HCT116 (cell line): ENCODE measurements at regions not wholly inside any gene's neighbourhood (a gene's known extent, or its start where the extent isn't known, plus 50 kb on each side); places are given as distances from the start of the nearest gene placed in this dataset.

Experiments
- JUND ChIP-seq: IDR thresholded peaks from 2 replicates; pipeline ENCODE4 v1.6.1; 2012
- POLR2A ChIP-seq: IDR thresholded peaks from 2 replicates; pipeline ENCODE4 v1.7.0; 2011; ENCODE audit warnings: borderline replicate concordance; ENCODE audit not compliant: insufficient read depth, insufficient read length; ENCODE audit errors: extremely low read depth
- POLR2AphosphoS5 ChIP-seq: IDR thresholded peaks from 2 replicates; pipeline ENCODE4 v1.6.1; 2011; ENCODE audit warnings: mild to moderate bottlenecking, low read depth, low read length, moderate library complexity
- RAD21 ChIP-seq: IDR thresholded peaks from 2 replicates; pipeline ENCODE4 v1.6.1; 2012; ENCODE audit warnings: low read depth, mild to moderate bottlenecking
- SP1 ChIP-seq: IDR thresholded peaks from 2 replicates; pipeline ENCODE4 v1.6.1; 2012; ENCODE audit warnings: low read depth

GRCh38 chr18:29164020-29164706 is 987.2 kb upstream of the CDH2 start:
- TF ChIP-seq SP1 = peak; percentile 78
- TF ChIP-seq RAD21 = 0 out of 2 replicates have a peak, but pooled peaks have one; percentile 14
- TF ChIP-seq JUND = peak; percentile 90
- peak; percentile 32; the same call in 1 of the 2 replicates for TF ChIP-seq POLR2AphosphoS5
- TF ChIP-seq POLR2A = no peak
